A549 (cell line): ENCODE measurements at regions not wholly inside any gene's neighbourhood (a gene's known extent, or its start where the extent isn't known, plus 50 kb on each side); places are given as distances from the start of the nearest gene placed in this dataset.

Experiments used
- ATAC-seq, 2 experiments: fragments of 200-7000 bp in 1 of 2; fragments of >200 bp in 1 of 2; cut with Nextera tagmentation in 1 of 2; cut with Tn5 transposase in 1 of 2; 3 replicates each; pipeline versions ENCODE4 v1.8.0 to v1.9.1; 2018 to 2020; ENCODE audit warnings: mild to moderate bottlenecking in 1 of 2, moderate library complexity in 1 of 2
- CTCF ChIA-PET: fragments of 300-600 bp; sonication (Branson Sonifier 250); formaldehyde crosslinking; extraction: SDS; loops from one replicate; lab custom pipeline; 2021; ENCODE audit warnings: antibody characterized with exemption, inconsistent platforms; lab: Yijun Ruan, JAX
- POLR2A ChIA-PET: fragments of 350-600 bp; formaldehyde crosslinking; extraction: SDS; loops from one replicate; lab custom pipeline; 2021; ENCODE audit warnings: antibody characterized with exemption, inconsistent platforms; lab: Yijun Ruan, JAX
- DNase-seq, 2 experiments: peaks; one replicate each; pipeline versions ENCODE4 v3.0.0 to v3.0.0-alpha.2; 2011 to 2016; ENCODE audit warnings: low read depth in 1 of 2, low spot score in 1 of 2
- FAIRE-seq: peaks from 2 replicates; lab custom pipeline; 2011; peaks lifted over from hg19 to GRCh38; lab: Jason Lieb, UNC
- H3K27ac ChIP-seq, 2 experiments: fragments of >200 bp; sonication (Bioruptor Twin); formaldehyde crosslinking; 3 replicates each; pipeline ENCODE4 v1.5.1; 2016 to 2017
- H3K4me1 ChIP-seq: fragments of >200 bp; sonication (Bioruptor Twin); formaldehyde crosslinking; 3 replicates; pipeline ENCODE4 v1.6.1; 2016
- H3K4me2 ChIP-seq: fragments of >200 bp; sonication (Bioruptor Twin); formaldehyde crosslinking; 3 replicates; pipeline ENCODE4 v1.6.1; 2016
- H3K4me3 ChIP-seq: fragments of >200 bp; sonication (Bioruptor Twin); formaldehyde crosslinking; 3 replicates; pipeline ENCODE4 v1.5.1; 2016
- H3K9me3 ChIP-seq: fragments of >200 bp; sonication (Bioruptor Twin); formaldehyde crosslinking; 3 replicates; pipeline ENCODE4 v1.6.1; 2016
- ATOH8 ChIP-seq: fragments of 250-450 bp; sonication (Bioruptor Pico); IDR thresholded peaks from 2 replicates; pipeline ENCODE4 v1.5.0; 2020; ENCODE audit warnings: low read depth, mild to moderate bottlenecking, moderate library complexity
- BHLHE40 ChIP-seq: IDR thresholded peaks from 2 replicates; pipeline ENCODE4 v1.6.1; 2012; ENCODE audit warnings: low read depth, low read length, inconsistent platforms
- CBX2 ChIP-seq: fragments of 200-600 bp; sonication (generic); IDR thresholded peaks from 2 replicates; pipeline ENCODE4 v1.6.1; 2016; ENCODE audit warnings: low read depth, mild to moderate bottlenecking, borderline replicate concordance
- CTCF ChIP-seq: fragments of >200 bp; sonication (Bioruptor Twin); formaldehyde crosslinking; IDR thresholded peaks from 3 replicates; pipeline ENCODE4 v1.5.1; 2016
- EHF ChIP-seq: fragments of 250-450 bp; sonication (Bioruptor Pico); IDR thresholded peaks from 2 replicates; pipeline ENCODE4 v1.5.0; 2020; ENCODE audit warnings: mild to moderate bottlenecking
- EHMT2 ChIP-seq: fragments of 200-600 bp; sonication (generic); IDR thresholded peaks from 2 replicates; pipeline ENCODE4 v1.6.1; 2016; ENCODE audit warnings: antibody characterized with exemption, low read depth, mild to moderate bottlenecking, moderate library complexity
- ELK1 ChIP-seq: fragments of 150-350 bp; IDR thresholded peaks from 2 replicates; pipeline ENCODE4 v1.6.1; 2014; ENCODE audit warnings: low read depth, mild to moderate bottlenecking, low read length
- FOSL2 ChIP-seq, 2 experiments: fragments of 450-650 bp in 1 of 2; fragments of >200 bp in 1 of 2; sonication (Bioruptor Twin) in 1 of 2; formaldehyde crosslinking; IDR thresholded peaks; 2 replicates each; pipeline versions ENCODE4 v1.5.0 to v1.6.1; 2016 to 2020; ENCODE audit warnings: mild to moderate bottlenecking in 1 of 2, moderate library complexity in 1 of 2
- FOXS1 ChIP-seq: fragments of 250-450 bp; sonication (Bioruptor Pico); IDR thresholded peaks from 2 replicates; pipeline ENCODE4 v1.5.0; 2020; ENCODE audit warnings: mild to moderate bottlenecking, moderate library complexity
- GATA3 ChIP-seq: IDR thresholded peaks from 2 replicates; pipeline ENCODE4 v1.6.1; 2012; ENCODE audit warnings: borderline replicate concordance
- HDAC2 ChIP-seq: fragments of 200-600 bp; sonication (generic); IDR thresholded peaks from 2 replicates; pipeline ENCODE4 v1.6.1; 2016
- HEYL ChIP-seq: fragments of 250-450 bp; sonication (Bioruptor Pico); IDR thresholded peaks from 2 replicates; pipeline ENCODE4 v1.8.0; 2021; ENCODE audit warnings: mild to moderate bottlenecking, moderate library complexity
- HOXA7 ChIP-seq: fragments of 250-450 bp; sonication (Bioruptor Pico); IDR thresholded peaks from 2 replicates; pipeline ENCODE4 v1.5.0; 2020; ENCODE audit warnings: mild to moderate bottlenecking, moderate library complexity
- JUNB ChIP-seq: fragments of >200 bp; sonication (Bioruptor Twin); formaldehyde crosslinking; IDR thresholded peaks from 2 replicates; pipeline ENCODE4 v1.6.1; 2016
- MAFK ChIP-seq: fragments of 450-650 bp; IDR thresholded peaks from 2 replicates; pipeline ENCODE4 v1.6.1; 2014; ENCODE audit not compliant: partially characterized antibody
- MAZ ChIP-seq: fragments of 150-350 bp; IDR thresholded peaks from 2 replicates; pipeline ENCODE4 v1.6.1; 2014; ENCODE audit warnings: antibody characterized with exemption, low read depth, low read length, borderline replicate concordance
- MYC ChIP-seq: IDR thresholded peaks from 2 replicates; pipeline ENCODE4 v1.6.1; 2012; ENCODE audit warnings: mild to moderate bottlenecking, inconsistent platforms, low read length, improper control_type of control experiment, borderline replicate concordance
- NFE2L2 ChIP-seq: fragments of 150-350 bp; conservative IDR thresholded peaks from 2 replicates; pipeline ENCODE4 v1.6.1; 2014; ENCODE audit warnings: low read length
- NR3C1 ChIP-seq: fragments of >200 bp; sonication (Bioruptor Twin); formaldehyde crosslinking; IDR thresholded peaks from 3 replicates; pipeline ENCODE4 v1.6.1; 2017
- PHF8 ChIP-seq: fragments of 200-600 bp; sonication (generic); IDR thresholded peaks from 2 replicates; pipeline ENCODE4 v1.6.1; 2016; ENCODE audit warnings: low read depth, mild to moderate bottlenecking, antibody characterized with exemption, moderate library complexity, borderline replicate concordance
- POLR2A ChIP-seq: IDR thresholded peaks from 2 replicates; pipeline ENCODE4 v1.6.1; 2012; ENCODE audit warnings: mild to moderate bottlenecking, low read length
- RAD21 ChIP-seq, 2 experiments: fragments of >200 bp in 1 of 2; sonication (Bioruptor Twin) in 1 of 2; formaldehyde crosslinking in 1 of 2; IDR thresholded peaks in 1 of 2; conservative IDR thresholded peaks in 1 of 2; 2 replicates in 1 of 2; 3 replicates in 1 of 2; pipeline ENCODE4 v1.6.1; 2012 to 2018; ENCODE audit warnings: inconsistent platforms in 1 of 2
- RCOR1 ChIP-seq: fragments of 150-350 bp; IDR thresholded peaks from 2 replicates; pipeline ENCODE4 v1.6.1; 2014; ENCODE audit warnings: antibody characterized with exemption, low read length, low read depth
- RNF2 ChIP-seq: fragments of 200-600 bp; sonication (generic); IDR thresholded peaks from 2 replicates; pipeline ENCODE4 v1.6.1; 2016; ENCODE audit warnings: low read depth, mild to moderate bottlenecking, antibody characterized with exemption, moderate library complexity, borderline replicate concordance
- SMC3 ChIP-seq: fragments of >200 bp; sonication (Bioruptor Twin); formaldehyde crosslinking; IDR thresholded peaks from 3 replicates; pipeline ENCODE4 v1.6.1; 2018; ENCODE audit warnings: inconsistent platforms
- SREBF2 ChIP-seq: fragments of 450-650 bp; IDR thresholded peaks from 2 replicates; pipeline ENCODE4 v1.6.1; 2014; ENCODE audit warnings: mild to moderate bottlenecking, moderate library complexity
- TP53 ChIP-seq: fragments of 250-450 bp; sonication (Bioruptor Pico); IDR thresholded peaks from 2 replicates; pipeline ENCODE4 v1.5.0; 2021; ENCODE audit warnings: mild to moderate bottlenecking, moderate library complexity
- ZC3H11A ChIP-seq: fragments of 450-650 bp; IDR thresholded peaks from 2 replicates; pipeline ENCODE4 v1.6.1; 2014; ENCODE audit warnings: antibody characterized with exemption, mild to moderate bottlenecking
- ZNF302 ChIP-seq: fragments of 250-450 bp; sonication (Bioruptor Pico); IDR thresholded peaks from 2 replicates; pipeline ENCODE4 v1.9.0; 2021; ENCODE audit warnings: inconsistent platforms, mild to moderate bottlenecking, moderate library complexity
- ZSCAN20 ChIP-seq: fragments of 250-450 bp; sonication (Bioruptor Pico); IDR thresholded peaks from 2 replicates; pipeline ENCODE4 v1.8.0; 2022; ENCODE audit warnings: mild to moderate bottlenecking, moderate library complexity
- WGBS: methylation state at CpG from one replicate; pipeline ENCODE4 v1.1.6; 2017; ENCODE audit errors: missing lambda C conversion rate; 5-methylcytosine and 5-hydroxymethylcytosine counted together

- 21% methylated on average over 7 of the region's 7 CpGs for WGBS
- no peak for FAIRE-seq
- no peak overlapping the region for H3K27ac ChIP-seq
- peak in 1 of 2 experiments; percentile 79 for DNase-seq
- ChIA-PET CTCF (interaction anchor here (0.5 to 3.0 kb wide), 20 partner anchors 10 to 447 kb away, joined by 3 to 25 read pairs (median 3); partner anchors contain the start of gene MYCBP), POLR2A (interaction anchor here (1.9 kb wide), 1 partner anchor 66 kb away, joined by 7 read pairs; the partner anchor contains the start of gene NDUFS5)
- no peak overlapping the region for H3K4me3 ChIP-seq
- TF ChIP-seq FOXS1 (CRISPR knock-in tag) (no peak), HDAC2 (no peak), ZSCAN20 (CRISPR knock-in tag) (no peak), ZC3H11A (no peak), NFE2L2 (no peak), MAFK (no peak), RAD21 (conservative IDR thresholded peaks at IDR 0.05 in 1 of 2, IDR thresholded peaks at IDR 0.05 in 1 of 2) (peak; percentile 67 to 76), PHF8 (no peak), RCOR1 (no peak), POLR2A (no peak), SREBF2 (no peak), FOSL2 (IDR thresholded peaks at IDR 0.05) (no peak), FOSL2 (CRISPR knock-in tag; IDR thresholded peaks at IDR 0.05) (no peak), NR3C1 (no peak), HOXA7 (CRISPR knock-in tag) (no peak), TP53 (CRISPR knock-in tag) (no peak), HEYL (CRISPR knock-in tag) (no peak), MAZ (no peak), ZNF302 (CRISPR knock-in tag) (no peak), RNF2 (no peak), SMC3 (peak; percentile 56), CTCF (peak; percentile 68)
- peaks cover 5% of the 10 kb centered on the region; the same call in 1 of the 3 replicates for H3K4me1 ChIP-seq
- no peaks in the 10 kb centered on the region for H3K9me3 ChIP-seq
- no peak overlapping the region for H3K4me2 ChIP-seq
- ATAC-seq: peak; percentile 88 to 93
Observed at GRCh38 chr1:39091845-39092645, 65.9 kb downstream of the NDUFS5 start.

GRCh38 chr1:39094685-39095084 is 68.5 kb downstream of the NDUFS5 start:
- FAIRE-seq: no peak
- Histone ChIP-seq H3K27ac (no peak overlapping the region), H3K4me2 (no peak overlapping the region), H3K4me3 (no peak overlapping the region), H3K9me3 (no peaks in the 10 kb centered on the region), H3K4me1 (peaks cover 10% of the 10 kb centered on the region; the same call in 2 of the 3 replicates)
- WGBS: 66% methylated on average over 7 of the region's 7 CpGs
- ChIA-PET CTCF (interaction anchor here (0.8 kb wide), 1 partner anchor 316 kb away, joined by 3 read pairs; no protein-coding TSS in a partner anchor), POLR2A (no interaction called here)
- DNase-seq: no peak
- no peak for TF ChIP-seq POLR2A
- TF ChIP-seq ELK1: no peak
- no peak for TF ChIP-seq MAZ
- no peak for TF ChIP-seq ATOH8 (CRISPR knock-in tag)
- TF ChIP-seq RNF2: no peak
- no peak for TF ChIP-seq CBX2
- TF ChIP-seq EHF: no peak
- TF ChIP-seq FOXS1 (CRISPR knock-in tag): no peak
- TF ChIP-seq EHMT2: no peak
- no peak for TF ChIP-seq SREBF2
- TF ChIP-seq BHLHE40: no peak
- TF ChIP-seq GATA3: no peak
- TF ChIP-seq MAFK: no peak
- TF ChIP-seq HEYL (CRISPR knock-in tag): no peak
- TF ChIP-seq JUNB: no peak
- TF ChIP-seq ZSCAN20 (CRISPR knock-in tag): no peak
- no peak for TF ChIP-seq MYC
- no peak for ATAC-seq
